Ammon's horn (tissue), 1 donor: ENCODE measurements at regions not wholly inside any gene's neighbourhood (a gene's known extent, or its start where the extent isn't known, plus 50 kb on each side); places are given as distances from the start of the nearest gene placed in this dataset.

ENCODE experiments used
- DNase-seq: peaks from one replicate; pipeline ENCODE4 v3.0.0-alpha.2; 2016; ENCODE audit warnings: low spot score

- DNase-seq, result no peak
Measured at GRCh38 chr2:71891719-71892422, 255.8 kb downstream of the CYP26B1 start.

GRCh38 chr2:71891155-71891554 is 256.5 kb downstream of the CYP26B1 start:
- no peak for DNase-seq

GRCh38 chr2:71889759-71890684 is 257.6 kb downstream of the CYP26B1 start:
- no peak for DNase-seq

GRCh38 chr2:71888751-71889445 is 258.8 kb downstream of the CYP26B1 start:
- DNase-seq, result no peak

GRCh38 chr2:71887196-71887595 is 260.5 kb downstream of the CYP26B1 start:
- no peak for DNase-seq

DNA sequence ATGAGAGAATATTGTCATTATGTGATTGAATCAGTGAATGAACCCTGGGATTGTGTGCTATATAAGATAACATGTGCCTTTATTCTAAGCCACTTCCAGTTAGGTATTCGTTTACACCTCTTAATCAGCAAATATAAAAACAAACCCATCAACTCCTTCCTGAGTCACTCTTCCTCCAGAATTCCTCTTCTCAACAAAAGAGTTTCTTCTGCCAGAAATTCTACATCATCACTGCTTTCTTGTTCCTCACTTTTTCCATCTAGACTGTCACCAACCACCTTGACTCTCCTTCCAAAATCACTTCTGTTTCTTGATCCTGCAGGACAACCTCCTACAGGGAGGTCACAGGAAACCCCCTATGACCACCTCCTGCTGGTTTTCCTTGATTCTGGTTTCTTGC is 261.4 kb downstream of the CYP26B1 start:
- DNase-seq, result no peak

- DNase-seq, result no peak
Measured at GRCh38 chr2:71884303-71885042, 263.2 kb downstream of the CYP26B1 start.

DNA sequence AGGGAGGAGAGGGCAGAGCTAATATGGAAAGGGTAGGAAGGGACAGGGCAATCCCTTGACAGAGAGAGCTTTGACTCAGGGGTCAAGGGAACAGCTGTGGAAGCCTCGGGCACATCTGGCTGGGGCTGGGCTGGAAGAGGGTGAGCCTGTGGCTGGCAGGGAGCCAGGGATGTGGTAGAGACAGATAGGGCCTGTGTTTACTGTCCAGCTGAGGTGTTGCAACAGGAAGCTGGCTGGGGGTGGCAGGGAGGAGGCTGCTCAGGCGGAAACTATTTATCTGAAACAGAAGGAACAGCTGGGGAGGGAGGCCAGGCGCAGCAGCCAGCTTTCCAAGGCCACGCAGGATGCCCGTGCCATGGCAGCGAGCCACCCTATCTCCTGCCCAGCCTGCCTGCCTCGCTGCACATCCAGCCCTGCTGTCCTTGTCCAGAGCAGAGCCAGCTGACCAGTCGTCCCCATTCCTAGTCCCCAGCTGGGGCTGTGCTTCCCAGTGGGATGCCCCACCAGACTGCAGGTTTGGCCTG is 264.7 kb downstream of the CYP26B1 start:
- peak; percentile 81 for DNase-seq

DNA sequence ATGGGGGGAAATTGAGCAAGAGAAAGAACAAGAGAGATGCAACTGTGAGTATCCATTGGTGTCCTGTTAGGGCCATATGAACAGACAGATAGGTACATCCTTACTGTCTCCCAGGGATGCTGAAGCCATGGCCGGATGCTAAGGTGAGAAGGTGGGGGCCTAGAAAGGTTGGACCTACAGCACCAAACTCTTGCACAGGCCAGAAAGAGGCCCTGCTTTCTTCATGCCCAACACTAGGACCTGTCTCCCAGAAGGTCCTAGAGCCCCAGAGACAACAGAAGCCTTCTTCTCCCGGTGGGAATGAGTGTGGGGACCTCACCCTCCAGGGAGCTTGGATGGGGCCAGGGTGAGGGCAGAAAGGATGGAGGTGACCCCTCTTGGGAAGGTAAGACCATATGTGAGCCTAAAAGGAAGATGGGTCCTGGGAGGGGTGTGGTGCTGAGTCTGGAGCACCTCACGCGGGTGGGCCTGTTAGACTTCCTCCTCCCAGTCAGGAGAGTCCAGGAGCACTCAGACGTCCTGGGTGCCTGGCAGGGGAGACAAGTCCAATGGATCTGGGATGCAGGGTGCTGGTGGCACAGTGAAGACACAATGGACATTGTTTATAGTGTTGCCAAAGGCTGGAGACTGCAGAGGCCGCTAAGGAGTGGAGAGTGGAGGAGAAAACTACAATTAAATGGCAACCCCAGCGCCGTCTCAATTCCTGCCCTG is 265.3 kb downstream of the CYP26B1 start:
- no peak for DNase-seq

- no peak for DNase-seq
Measured at GRCh38 chr2:71880846-71881610, 266.6 kb downstream of the CYP26B1 start.

DNA sequence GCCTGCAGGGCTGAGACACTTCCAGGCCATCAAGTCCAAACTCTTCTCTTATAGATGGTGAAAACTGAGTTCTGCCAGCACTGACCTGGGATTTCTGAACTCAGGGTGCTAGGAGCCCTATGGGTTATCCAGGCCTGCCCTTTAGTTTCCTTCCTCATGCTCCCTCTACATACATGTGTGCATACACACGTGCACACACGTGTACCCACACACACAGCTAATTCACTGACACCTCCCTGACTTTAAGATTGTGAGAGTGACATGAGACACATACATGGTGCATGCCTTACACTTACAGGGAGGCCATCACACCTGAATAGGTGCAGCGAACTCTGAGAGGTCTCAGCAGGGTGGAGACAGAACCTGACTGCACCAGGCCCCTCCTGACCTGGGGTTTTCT is 267.4 kb downstream of the CYP26B1 start:
- DNase-seq, result no peak

GRCh38 chr2:71879509-71880184 is 268.0 kb downstream of the CYP26B1 start:
- DNase-seq, result no peak

DNA sequence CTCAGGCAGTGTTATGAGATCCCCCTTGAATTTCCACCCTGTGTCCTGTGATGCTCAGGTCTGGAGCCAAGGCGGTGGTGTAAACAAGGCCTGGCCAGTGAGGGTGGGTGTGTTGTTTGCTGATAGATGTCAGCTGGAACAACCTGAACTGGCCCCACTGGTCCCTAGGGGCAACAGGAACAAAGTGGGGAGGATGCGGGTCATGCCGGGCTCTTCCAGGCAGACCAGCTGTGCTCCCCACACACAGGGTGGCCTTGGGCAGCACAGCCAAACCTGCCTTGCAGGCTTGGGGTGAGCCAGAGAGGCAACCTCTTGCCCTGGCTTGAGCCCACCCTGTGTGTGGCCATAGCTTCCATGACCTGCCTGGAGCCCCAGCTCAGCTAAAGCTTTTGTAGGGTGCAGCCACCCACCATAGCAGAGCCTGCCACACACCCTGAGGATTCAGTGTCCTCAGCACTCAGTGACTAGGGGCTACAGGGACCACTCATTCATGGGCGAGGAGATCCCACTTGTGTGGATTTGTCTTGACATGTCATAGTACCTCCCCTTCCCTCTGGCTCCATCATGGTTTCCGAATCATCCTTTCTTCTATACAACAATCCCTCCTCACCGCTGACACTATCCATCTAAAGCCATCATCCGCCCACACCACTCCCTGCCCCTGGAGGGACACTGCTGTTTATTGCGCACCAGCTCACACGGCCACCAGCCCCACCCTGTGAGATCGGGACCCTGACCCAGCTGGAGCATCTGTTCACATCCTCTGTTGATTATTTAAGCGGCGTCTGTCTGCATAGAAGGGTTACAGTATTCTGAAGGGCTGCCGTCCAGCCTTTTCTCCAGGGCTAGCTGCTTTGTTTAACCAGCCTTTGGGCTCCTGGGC is 268.8 kb downstream of the CYP26B1 start:
- no peak for DNase-seq

- no peak for DNase-seq
Measured at GRCh38 chr2:71877636-71878035, 270.0 kb downstream of the CYP26B1 start.

DNA sequence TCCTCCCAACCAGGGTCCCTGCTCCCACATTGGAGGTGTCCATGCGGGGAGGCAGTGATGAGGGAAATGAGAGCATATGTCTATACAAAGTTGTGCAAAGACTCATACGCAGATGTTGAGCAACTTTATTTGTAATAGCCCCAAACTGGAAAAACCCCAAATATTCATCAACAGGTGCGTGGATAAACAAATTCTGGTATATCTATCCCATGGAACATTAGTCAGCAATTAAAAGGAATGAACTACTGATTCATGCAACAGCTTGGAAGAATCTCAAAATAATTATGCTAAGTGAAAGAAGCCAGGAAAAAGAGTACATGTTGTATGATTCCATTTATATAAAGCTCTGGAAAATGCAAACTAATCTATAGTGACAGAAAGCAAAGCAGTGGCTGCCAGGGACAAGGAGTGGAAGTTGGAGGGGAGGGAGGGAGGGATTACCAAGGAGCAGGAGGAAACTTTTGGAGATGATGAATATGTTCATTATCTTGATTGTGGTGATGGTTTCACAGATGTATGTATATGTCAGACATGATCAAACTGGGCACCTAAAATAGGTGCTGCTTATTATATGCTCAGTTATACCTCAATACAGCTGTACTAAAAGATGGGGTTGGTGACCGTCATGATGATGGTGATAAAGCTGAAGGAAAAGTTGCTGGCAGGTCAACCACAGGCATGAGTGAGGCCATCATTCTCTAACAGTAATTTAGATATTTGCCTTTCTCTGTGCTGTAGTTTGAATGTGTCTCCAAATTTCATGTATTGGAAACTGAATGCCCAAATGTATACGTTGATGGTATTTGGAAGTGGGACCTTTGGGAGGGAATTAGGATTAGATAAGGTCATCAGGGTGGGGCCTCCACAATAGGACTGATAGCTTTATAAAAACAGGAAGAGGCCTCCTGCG is 270.9 kb downstream of the CYP26B1 start:
- no peak for DNase-seq

DNA sequence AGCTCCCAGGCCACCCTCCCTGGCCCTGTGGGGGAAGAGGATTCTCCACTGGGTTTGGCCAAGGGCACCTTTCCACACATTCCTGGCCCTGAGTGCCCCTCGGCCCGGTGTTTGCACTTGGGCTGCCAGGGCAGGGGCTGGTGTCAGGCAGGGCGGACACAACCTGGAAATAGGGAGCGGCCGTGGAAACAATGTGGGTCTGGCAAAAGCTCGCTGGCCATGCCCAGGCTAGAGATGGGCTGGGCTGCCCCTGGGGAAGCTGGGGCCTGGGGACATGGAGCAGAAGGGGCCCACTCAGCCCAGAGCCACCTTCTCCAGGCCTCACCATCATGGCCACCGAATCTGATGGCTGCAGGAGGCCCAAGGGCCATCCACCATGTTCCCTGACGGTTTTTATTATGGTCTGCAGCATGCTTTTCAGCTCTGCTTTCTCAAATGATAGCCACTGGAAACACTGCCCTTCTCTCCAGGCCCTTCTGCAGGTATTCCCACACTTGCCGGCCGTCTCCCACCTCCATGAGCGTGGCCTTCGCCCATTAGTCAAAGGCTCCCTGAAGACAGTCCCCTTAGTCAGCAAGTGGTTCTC is 275.1 kb downstream of the CYP26B1 start:
- no peak for DNase-seq

DNA sequence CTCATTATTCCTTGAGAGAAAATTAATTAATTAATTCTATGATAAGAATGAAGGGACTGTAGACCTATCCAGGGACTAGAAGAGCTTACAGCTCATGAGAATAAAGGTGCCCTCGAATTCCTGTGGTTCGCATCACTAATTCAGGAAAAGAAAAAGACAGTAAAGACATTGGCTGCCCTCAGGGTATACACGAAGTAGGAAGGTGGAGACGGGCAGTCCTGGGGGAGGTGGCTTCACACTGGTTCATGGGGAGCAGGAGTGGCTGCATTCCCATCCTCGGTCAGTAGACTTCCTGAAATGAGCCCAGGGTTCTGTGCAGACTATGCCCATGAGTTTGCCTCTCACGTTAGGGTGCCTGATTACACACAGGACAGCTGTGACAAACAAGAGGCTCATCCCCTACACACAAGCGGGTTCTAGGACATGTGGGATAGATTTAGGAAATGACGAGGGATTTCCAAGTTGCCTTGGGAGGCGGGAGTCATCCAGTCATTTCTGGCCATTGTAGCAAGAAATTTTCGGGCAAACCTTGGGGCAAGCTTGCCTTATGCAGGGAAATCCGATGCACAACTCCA is 282.2 kb downstream of the CYP26B1 start:
- DNase-seq, result no peak
